GM19239 (cell line): ENCODE measurements at regions not wholly inside any gene's neighbourhood (a gene's known extent, or its start where the extent isn't known, plus 50 kb on each side); places are given as distances from the start of the nearest gene placed in this dataset.

Experiments
- DNase-seq: peaks from one replicate; pipeline ENCODE4 v3.0.0; 2011; ENCODE audit warnings: low spot score; ENCODE audit not compliant: insufficient read length
- FAIRE-seq: peaks from 2 replicates; lab custom pipeline; 2011; peaks lifted over from hg19 to GRCh38; lab: Jason Lieb, UNC

GRCh38 chr6:126091466-126091865, 105.1 kb downstream of the TRMT11 start:
- DNase-seq: no peak
- no peak for FAIRE-seq

- DNase-seq (no peak), FAIRE-seq (no peak)
These were observed 106.8 kb downstream of the TRMT11 start for GRCh38 chr6:126093108-126093507.

GRCh38 chr6:126094411-126094810, 108.1 kb downstream of the TRMT11 start:
- DNase-seq (no peak), FAIRE-seq (no peak)

- DNase-seq: no peak
- FAIRE-seq: no peak
These were observed 114.0 kb downstream of the TRMT11 start for GRCh38 chr6:126100386-126100785.

GRCh38 chr6:126102358-126102757, 116.0 kb downstream of the TRMT11 start:
- FAIRE-seq (no peak), DNase-seq (no peak)

- FAIRE-seq: no peak
These were observed 117.7 kb downstream of the TRMT11 start for GRCh38 chr6:126103993-126104392.

GRCh38 chr6:126107475-126108166, 121.3 kb downstream of the TRMT11 start:
- DNase-seq (no peak), FAIRE-seq (no peak)

More at GRCh38 chr6:126103993-126104392, 117.7 kb downstream of the TRMT11 start:
- no peak for DNase-seq

GRCh38 chr6:126110512-126111270, 124.4 kb downstream of the TRMT11 start:
- no peak for DNase-seq
- FAIRE-seq: no peak

GRCh38 chr6:126111327-126111726, 125.0 kb downstream of the TRMT11 start:
- DNase-seq: no peak
- FAIRE-seq: no peak

GRCh38 chr6:126112171-126112632, 125.9 kb downstream of the TRMT11 start:
- DNase-seq (no peak), FAIRE-seq (no peak)

GRCh38 chr6:126113261-126113660, 126.9 kb downstream of the TRMT11 start:
- no peak for FAIRE-seq
- no peak for DNase-seq

GRCh38 chr6:126117251-126117650, 130.9 kb downstream of the TRMT11 start:
- FAIRE-seq (no peak), DNase-seq (no peak)

GRCh38 chr6:126118058-126118755, 131.9 kb downstream of the TRMT11 start:
- DNase-seq (no peak), FAIRE-seq (no peak)

GRCh38 chr6:126118936-126119335, 132.6 kb downstream of the TRMT11 start:
- no peak for DNase-seq
- FAIRE-seq: peak; percentile 21

GRCh38 chr6:126123226-126123625, 136.9 kb downstream of the TRMT11 start:
- FAIRE-seq (no peak), DNase-seq (no peak)

- no peak for DNase-seq
These were observed 141.3 kb downstream of the TRMT11 start for GRCh38 chr6:126127659-126128058.

GRCh38 chr6:126131246-126131645, 144.9 kb downstream of the TRMT11 start:
- FAIRE-seq: no peak
- no peak for DNase-seq

More at GRCh38 chr6:126127659-126128058, 141.3 kb downstream of the TRMT11 start:
- peak; percentile 45 for FAIRE-seq

- no peak for DNase-seq
- no peak for FAIRE-seq
These were observed 147.6 kb downstream of the TRMT11 start for GRCh38 chr6:126133984-126134383.

- DNase-seq (no peak), FAIRE-seq (no peak)
These were observed 148.2 kb downstream of the TRMT11 start for GRCh38 chr6:126134491-126134890.

- DNase-seq: no peak
These were observed 153.7 kb downstream of the TRMT11 start for GRCh38 chr6:126140015-126140414.

GRCh38 chr6:126143761-126144251, 157.5 kb downstream of the TRMT11 start:
- DNase-seq (no peak), FAIRE-seq (no peak)

More at GRCh38 chr6:126140015-126140414, 153.7 kb downstream of the TRMT11 start:
- no peak for FAIRE-seq
